ENCODE measurements at regions not wholly inside any gene's neighbourhood (a gene's known extent, or its start where the extent isn't known, plus 50 kb on each side); places are given as distances from the start of the nearest gene placed in this dataset.

DNA sequence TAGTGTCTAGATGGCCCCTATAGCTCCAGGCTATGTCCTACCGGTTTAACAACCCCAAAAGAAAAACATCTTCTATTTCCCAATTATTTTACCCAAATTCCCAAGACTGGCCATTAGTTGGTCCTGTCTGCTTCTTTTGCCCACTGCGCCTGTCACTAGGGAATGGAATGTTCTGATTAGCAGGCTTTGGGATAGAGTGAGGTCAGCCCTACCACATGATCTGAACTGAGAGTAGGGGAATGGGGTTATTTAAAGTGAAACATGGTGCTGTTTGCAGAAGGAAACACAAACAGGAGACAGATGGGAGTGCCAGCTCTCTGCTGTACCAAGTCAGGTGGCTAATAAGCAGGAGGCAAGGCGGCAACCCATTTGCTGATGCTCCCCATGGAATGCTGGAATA lies 635.6 kb upstream of the CFAP20DC start:
- whole genome bisulfite sequencing = 83% methylated on average over 3 of the region's 3 CpGs
- Histone ChIP-seq H3K36me3 (ENCODE audit: control insufficient read depth in 4 of 4, insufficient read depth in 3 of 4, low read depth in 1 of 4, low read length in 3 of 4) (no peaks in the 10 kb centered on the region), H3K4me1 (ENCODE audit: control insufficient read depth in 4 of 4, insufficient read depth in 4 of 4, low read length in 3 of 4) (no peaks in the 10 kb centered on the region), H3K9me3 (ENCODE audit: control insufficient read depth in 4 of 4, low read length in 3 of 4) (no peaks in the 10 kb centered on the region), H3K27ac (ENCODE audit: low read depth in 1 of 2, low read length in 2 of 2) (no peak overlapping the region), H3K4me3 (ENCODE audit: low read depth in 1 of 3, low read length in 3 of 3) (no peak overlapping the region), H3K27me3 (ENCODE audit: control insufficient read depth in 4 of 4, insufficient read depth in 4 of 4, low read length in 3 of 4) (no peaks in the 10 kb centered on the region), H3K9ac (ENCODE audit: low read depth in 1 of 2, low read length in 2 of 2) (no peak overlapping the region)
- DNase-seq (ENCODE audit: low spot score) = no peak
- TF ChIP-seq, protein P1, sequence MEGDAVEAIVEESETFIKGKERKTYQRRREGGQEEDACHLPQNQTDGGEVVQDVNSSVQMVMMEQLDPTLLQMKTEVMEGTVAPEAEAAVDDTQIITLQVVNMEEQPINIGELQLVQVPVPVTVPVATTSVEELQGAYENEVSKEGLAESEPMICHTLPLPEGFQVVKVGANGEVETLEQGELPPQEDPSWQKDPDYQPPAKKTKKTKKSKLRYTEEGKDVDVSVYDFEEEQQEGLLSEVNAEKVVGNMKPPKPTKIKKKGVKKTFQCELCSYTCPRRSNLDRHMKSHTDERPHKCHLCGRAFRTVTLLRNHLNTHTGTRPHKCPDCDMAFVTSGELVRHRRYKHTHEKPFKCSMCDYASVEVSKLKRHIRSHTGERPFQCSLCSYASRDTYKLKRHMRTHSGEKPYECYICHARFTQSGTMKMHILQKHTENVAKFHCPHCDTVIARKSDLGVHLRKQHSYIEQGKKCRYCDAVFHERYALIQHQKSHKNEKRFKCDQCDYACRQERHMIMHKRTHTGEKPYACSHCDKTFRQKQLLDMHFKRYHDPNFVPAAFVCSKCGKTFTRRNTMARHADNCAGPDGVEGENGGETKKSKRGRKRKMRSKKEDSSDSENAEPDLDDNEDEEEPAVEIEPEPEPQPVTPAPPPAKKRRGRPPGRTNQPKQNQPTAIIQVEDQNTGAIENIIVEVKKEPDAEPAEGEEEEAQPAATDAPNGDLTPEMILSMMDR (IDR thresholded peaks at IDR 0.05; ENCODE audit: low read depth, low read length, missing input control) = no peak
- no peak for TF ChIP-seq YY1 (IDR thresholded peaks at IDR 0.05)
- no peak for TF ChIP-seq HNF4A (conservative IDR thresholded peaks at IDR 0.05)
- TF ChIP-seq FOXA2 (IDR thresholded peaks at IDR 0.05) = no peak

DNA sequence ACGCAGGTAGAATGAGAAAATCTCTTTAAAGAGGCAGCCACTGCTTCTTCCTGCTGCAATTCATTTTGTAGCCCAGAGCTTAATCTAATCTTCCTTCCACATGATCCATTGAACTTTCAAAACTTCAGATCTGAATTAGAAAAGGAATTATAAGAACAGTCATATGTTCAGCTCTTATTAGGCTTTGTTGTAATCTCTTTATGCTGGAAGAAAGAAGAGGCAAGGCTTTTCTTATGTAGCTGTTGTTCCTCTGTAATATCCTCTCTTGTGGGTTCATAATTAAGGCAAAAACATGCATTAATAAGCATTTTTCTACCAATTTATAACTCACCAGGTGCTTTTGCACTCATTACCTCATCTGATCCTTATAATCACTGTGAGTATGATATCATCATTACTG lies 634.9 kb upstream of the CFAP20DC start:
- Histone ChIP-seq H3K4me3 (ENCODE audit: low read depth in 1 of 3, low read length in 3 of 3) (no peak overlapping the region), H3K27me3 (ENCODE audit: control insufficient read depth in 4 of 4, insufficient read depth in 4 of 4, low read length in 3 of 4) (peaks cover 0 to under 1% (median 0%) of the 10 kb centered on the region in 4 donors), H3K27ac (ENCODE audit: low read depth in 1 of 2, low read length in 2 of 2) (no peak overlapping the region), H3K36me3 (ENCODE audit: control insufficient read depth in 4 of 4, insufficient read depth in 3 of 4, low read depth in 1 of 4, low read length in 3 of 4) (no peaks in the 10 kb centered on the region), H3K4me1 (ENCODE audit: control insufficient read depth in 4 of 4, insufficient read depth in 4 of 4, low read length in 3 of 4) (no peaks in the 10 kb centered on the region), H3K9ac (ENCODE audit: low read depth in 1 of 2, low read length in 2 of 2) (no peak overlapping the region), H3K9me3 (ENCODE audit: control insufficient read depth in 4 of 4, low read length in 3 of 4) (no peaks in the 10 kb centered on the region)
- DNase-seq (ENCODE audit: low spot score) = no peak
- WGBS = 84% methylated on average over 1 of the region's 1 CpG
- TF ChIP-seq, protein P2, sequence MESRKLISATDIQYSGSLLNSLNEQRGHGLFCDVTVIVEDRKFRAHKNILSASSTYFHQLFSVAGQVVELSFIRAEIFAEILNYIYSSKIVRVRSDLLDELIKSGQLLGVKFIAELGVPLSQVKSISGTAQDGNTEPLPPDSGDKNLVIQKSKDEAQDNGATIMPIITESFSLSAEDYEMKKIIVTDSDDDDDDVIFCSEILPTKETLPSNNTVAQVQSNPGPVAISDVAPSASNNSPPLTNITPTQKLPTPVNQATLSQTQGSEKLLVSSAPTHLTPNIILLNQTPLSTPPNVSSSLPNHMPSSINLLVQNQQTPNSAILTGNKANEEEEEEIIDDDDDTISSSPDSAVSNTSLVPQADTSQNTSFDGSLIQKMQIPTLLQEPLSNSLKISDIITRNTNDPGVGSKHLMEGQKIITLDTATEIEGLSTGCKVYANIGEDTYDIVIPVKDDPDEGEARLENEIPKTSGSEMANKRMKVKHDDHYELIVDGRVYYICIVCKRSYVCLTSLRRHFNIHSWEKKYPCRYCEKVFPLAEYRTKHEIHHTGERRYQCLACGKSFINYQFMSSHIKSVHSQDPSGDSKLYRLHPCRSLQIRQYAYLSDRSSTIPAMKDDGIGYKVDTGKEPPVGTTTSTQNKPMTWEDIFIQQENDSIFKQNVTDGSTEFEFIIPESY (IDR thresholded peaks at IDR 0.05) = no peak
- TF ChIP-seq, protein P3, sequence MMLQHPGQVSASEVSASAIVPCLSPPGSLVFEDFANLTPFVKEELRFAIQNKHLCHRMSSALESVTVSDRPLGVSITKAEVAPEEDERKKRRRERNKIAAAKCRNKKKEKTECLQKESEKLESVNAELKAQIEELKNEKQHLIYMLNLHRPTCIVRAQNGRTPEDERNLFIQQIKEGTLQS (IDR thresholded peaks at IDR 0.05) = no peak
- no peak for TF ChIP-seq GABPA (IDR thresholded peaks at IDR 0.05 in 1 of 2, conservative IDR thresholded peaks at IDR 0.05 in 1 of 2)
- TF ChIP-seq RAD21 (IDR thresholded peaks at IDR 0.05) = no peak
- TF ChIP-seq, protein P4, sequence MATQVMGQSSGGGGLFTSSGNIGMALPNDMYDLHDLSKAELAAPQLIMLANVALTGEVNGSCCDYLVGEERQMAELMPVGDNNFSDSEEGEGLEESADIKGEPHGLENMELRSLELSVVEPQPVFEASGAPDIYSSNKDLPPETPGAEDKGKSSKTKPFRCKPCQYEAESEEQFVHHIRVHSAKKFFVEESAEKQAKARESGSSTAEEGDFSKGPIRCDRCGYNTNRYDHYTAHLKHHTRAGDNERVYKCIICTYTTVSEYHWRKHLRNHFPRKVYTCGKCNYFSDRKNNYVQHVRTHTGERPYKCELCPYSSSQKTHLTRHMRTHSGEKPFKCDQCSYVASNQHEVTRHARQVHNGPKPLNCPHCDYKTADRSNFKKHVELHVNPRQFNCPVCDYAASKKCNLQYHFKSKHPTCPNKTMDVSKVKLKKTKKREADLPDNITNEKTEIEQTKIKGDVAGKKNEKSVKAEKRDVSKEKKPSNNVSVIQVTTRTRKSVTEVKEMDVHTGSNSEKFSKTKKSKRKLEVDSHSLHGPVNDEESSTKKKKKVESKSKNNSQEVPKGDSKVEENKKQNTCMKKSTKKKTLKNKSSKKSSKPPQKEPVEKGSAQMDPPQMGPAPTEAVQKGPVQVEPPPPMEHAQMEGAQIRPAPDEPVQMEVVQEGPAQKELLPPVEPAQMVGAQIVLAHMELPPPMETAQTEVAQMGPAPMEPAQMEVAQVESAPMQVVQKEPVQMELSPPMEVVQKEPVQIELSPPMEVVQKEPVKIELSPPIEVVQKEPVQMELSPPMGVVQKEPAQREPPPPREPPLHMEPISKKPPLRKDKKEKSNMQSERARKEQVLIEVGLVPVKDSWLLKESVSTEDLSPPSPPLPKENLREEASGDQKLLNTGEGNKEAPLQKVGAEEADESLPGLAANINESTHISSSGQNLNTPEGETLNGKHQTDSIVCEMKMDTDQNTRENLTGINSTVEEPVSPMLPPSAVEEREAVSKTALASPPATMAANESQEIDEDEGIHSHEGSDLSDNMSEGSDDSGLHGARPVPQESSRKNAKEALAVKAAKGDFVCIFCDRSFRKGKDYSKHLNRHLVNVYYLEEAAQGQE (IDR thresholded peaks at IDR 0.05) = no peak
- TF ChIP-seq SP1 (IDR thresholded peaks at IDR 0.05) = no peak
- no peak for TF ChIP-seq YY1 (IDR thresholded peaks at IDR 0.05)
- TF ChIP-seq HNF4G (IDR thresholded peaks at IDR 0.05) = no peak
- TF ChIP-seq FOXA2 (IDR thresholded peaks at IDR 0.05) = no peak
- TF ChIP-seq, protein P5, sequence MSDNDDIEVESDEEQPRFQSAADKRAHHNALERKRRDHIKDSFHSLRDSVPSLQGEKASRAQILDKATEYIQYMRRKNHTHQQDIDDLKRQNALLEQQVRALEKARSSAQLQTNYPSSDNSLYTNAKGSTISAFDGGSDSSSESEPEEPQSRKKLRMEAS (IDR thresholded peaks at IDR 0.05) = no peak
- no peak for TF ChIP-seq JUND (IDR thresholded peaks at IDR 0.05)
- TF ChIP-seq FOXA1 (IDR thresholded peaks at IDR 0.05) = no peak
- no peak for TF ChIP-seq RXRA (IDR thresholded peaks at IDR 0.05)
- TF ChIP-seq EGR1 (IDR thresholded peaks at IDR 0.05; ENCODE audit: low read depth in 2 of 2) = no peak
